HEK293 (cell line): ENCODE measurements at regions not wholly inside any gene's neighbourhood (a gene's known extent, or its start where the extent isn't known, plus 50 kb on each side); places are given as distances from the start of the nearest gene placed in this dataset.

Experiments
- CTCF ChIA-PET: fragments of 350-600 bp; formaldehyde crosslinking; extraction: SDS; loops from one replicate; lab custom pipeline; 2021; ENCODE audit warnings: antibody characterized with exemption; lab: Yijun Ruan, JAX
- POLR2A ChIA-PET: fragments of 300-600 bp; formaldehyde crosslinking; extraction: SDS; loops from one replicate; lab custom pipeline; 2020; ENCODE audit warnings: antibody characterized with exemption, inconsistent platforms; lab: Yijun Ruan, JAX
- H3K27ac ChIP-seq: fragments of 200-500 bp; sonication (Bioruptor generic); 2 replicates; pipeline ENCODE4 v1.5.1; 2014; ENCODE audit warnings: low read depth, low read length, control low read depth, inconsistent platforms; ENCODE audit errors: extremely low read depth
- H3K36me3 ChIP-seq, 2 experiments: fragments of 200-500 bp in 1 of 2; sonication (Bioruptor generic) in 1 of 2; 1 replicate in 1 of 2; 2 replicates in 1 of 2; pipeline ENCODE4 v1.5.1; 2014 to 2017; ENCODE audit warnings: inconsistent platforms in 2 of 2, low read length in 2 of 2; ENCODE audit not compliant: control insufficient read depth in 2 of 2, insufficient read depth in 1 of 2
- H3K4me1 ChIP-seq: fragments of 200-500 bp; sonication (Bioruptor generic); 2 replicates; pipeline ENCODE4 v1.5.1; 2014; ENCODE audit warnings: mild to moderate bottlenecking, low read length, inconsistent platforms; ENCODE audit not compliant: control insufficient read depth, insufficient read depth
- H3K4me3 ChIP-seq: 2 replicates; pipeline ENCODE4 v1.5.1; 2011; ENCODE audit warnings: low read depth, mild to moderate bottlenecking, control low read depth, low read length, moderate library complexity
- H3K9me3 ChIP-seq: fragments of 200-500 bp; sonication (Bioruptor generic); 2 replicates; pipeline ENCODE4 v1.5.1; 2014; ENCODE audit warnings: low read depth, low read length, inconsistent platforms; ENCODE audit not compliant: control insufficient read depth, insufficient read depth
- FEZF1 ChIP-seq: fragments of 450-650 bp; formaldehyde crosslinking; IDR thresholded peaks from 2 replicates; pipeline ENCODE4 v1.5.1; 2016; ENCODE audit warnings: missing biosample characterization, missing genetic modification characterization
- GLI4 ChIP-seq: fragments of 450-650 bp; formaldehyde crosslinking; IDR thresholded peaks from 2 replicates; pipeline ENCODE4 v1.5.1; 2016; ENCODE audit warnings: missing biosample characterization, missing genetic modification characterization
- HOXA7 ChIP-seq: sonication (generic); formaldehyde crosslinking; IDR thresholded peaks from 2 replicates; pipeline ENCODE4 v1.8.1; 2022; ENCODE audit warnings: missing genetic modification reagents, borderline replicate concordance
- KLF9 ChIP-seq: fragments of 450-650 bp; formaldehyde crosslinking; IDR thresholded peaks from 2 replicates; pipeline ENCODE4 v1.5.1; 2016; ENCODE audit warnings: missing biosample characterization, missing genetic modification characterization, low read depth
- MYNN ChIP-seq: fragments of 450-650 bp; formaldehyde crosslinking; IDR thresholded peaks from 2 replicates; pipeline ENCODE4 v1.5.1; 2016; ENCODE audit warnings: missing biosample characterization, missing genetic modification characterization, borderline replicate concordance
- ZBTB17 ChIP-seq: fragments of 450-650 bp; formaldehyde crosslinking; IDR thresholded peaks from 2 replicates; pipeline ENCODE4 v1.5.1; 2016; ENCODE audit warnings: missing biosample characterization, missing genetic modification characterization
- ZBTB48 ChIP-seq: fragments of 450-650 bp; formaldehyde crosslinking; IDR thresholded peaks from 2 replicates; pipeline ENCODE4 v1.5.1; 2016; ENCODE audit warnings: missing biosample characterization, missing genetic modification characterization
- ZBTB7A ChIP-seq: fragments of 450-650 bp; formaldehyde crosslinking; IDR thresholded peaks from 2 replicates; pipeline ENCODE4 v1.5.1; 2016; ENCODE audit warnings: low read depth, missing biosample characterization, missing genetic modification characterization
- ZEB2 ChIP-seq: fragments of 450-650 bp; formaldehyde crosslinking; IDR thresholded peaks from 2 replicates; pipeline ENCODE4 v1.5.1; 2016; ENCODE audit warnings: missing biosample characterization, missing genetic modification characterization
- ZFHX2 ChIP-seq: fragments of 450-650 bp; formaldehyde crosslinking; conservative IDR thresholded peaks from 2 replicates; pipeline ENCODE4 v1.5.1; 2016; ENCODE audit warnings: missing biosample characterization, missing genetic modification characterization
- ZNF132 ChIP-seq: fragments of 450-650 bp; formaldehyde crosslinking; IDR thresholded peaks from 2 replicates; pipeline ENCODE4 v1.5.1; 2017; ENCODE audit warnings: missing biosample characterization, missing genetic modification characterization, borderline replicate concordance
- ZNF23 ChIP-seq: fragments of 450-650 bp; formaldehyde crosslinking; IDR thresholded peaks from 2 replicates; pipeline ENCODE4 v1.5.1; 2016; ENCODE audit warnings: missing biosample characterization, missing genetic modification characterization, borderline replicate concordance
- ZNF302 ChIP-seq: fragments of 450-650 bp; formaldehyde crosslinking; IDR thresholded peaks from 2 replicates; pipeline ENCODE4 v1.5.1; 2016; ENCODE audit warnings: missing biosample characterization, missing genetic modification characterization, low read depth
- ZNF404 ChIP-seq: fragments of 450-650 bp; formaldehyde crosslinking; IDR thresholded peaks from 2 replicates; pipeline ENCODE4 v1.5.1; 2017; ENCODE audit warnings: missing biosample characterization, missing genetic modification characterization
- ZNF621 ChIP-seq: fragments of 450-650 bp; formaldehyde crosslinking; IDR thresholded peaks from 2 replicates; pipeline ENCODE4 v1.5.1; 2017; ENCODE audit warnings: missing biosample characterization, missing genetic modification characterization
- ZNF76 ChIP-seq: fragments of 450-650 bp; formaldehyde crosslinking; IDR thresholded peaks from 2 replicates; pipeline ENCODE4; 2016; ENCODE audit warnings: low read depth, missing biosample characterization, missing genetic modification characterization, borderline replicate concordance
- ZNF776 ChIP-seq: fragments of 450-650 bp; formaldehyde crosslinking; IDR thresholded peaks from 2 replicates; pipeline ENCODE4 v1.5.0; 2017; ENCODE audit warnings: missing biosample characterization, missing genetic modification characterization, borderline replicate concordance
- ZNF785 ChIP-seq: fragments of 450-650 bp; formaldehyde crosslinking; IDR thresholded peaks from 2 replicates; pipeline ENCODE4 v1.5.1; 2016; ENCODE audit warnings: missing biosample characterization, missing genetic modification characterization
- ZSCAN23 ChIP-seq: fragments of 450-650 bp; formaldehyde crosslinking; IDR thresholded peaks from 2 replicates; pipeline ENCODE4 v1.5.1; 2016; ENCODE audit warnings: missing biosample characterization, missing genetic modification characterization
- ZXDB ChIP-seq: fragments of 450-650 bp; formaldehyde crosslinking; IDR thresholded peaks from 2 replicates; pipeline ENCODE4 v1.5.1; 2016; ENCODE audit warnings: missing biosample characterization, missing genetic modification characterization
- TF ChIP-seq, protein P1 (sequence below): fragments of 450-650 bp; formaldehyde crosslinking; IDR thresholded peaks from 2 replicates; pipeline ENCODE4 v1.5.1; 2017; ENCODE audit warnings: missing biosample characterization, missing genetic modification characterization
- TF ChIP-seq, protein P2 (sequence below): fragments of 450-650 bp; formaldehyde crosslinking; IDR thresholded peaks from 2 replicates; pipeline ENCODE4 v1.5.1; 2016; ENCODE audit warnings: missing biosample characterization, missing genetic modification characterization
- TF ChIP-seq, protein P3 (sequence below): fragments of 450-650 bp; formaldehyde crosslinking; IDR thresholded peaks from 2 replicates; pipeline ENCODE4 v1.5.1; 2016; ENCODE audit warnings: missing biosample characterization, missing genetic modification characterization

DNA sequence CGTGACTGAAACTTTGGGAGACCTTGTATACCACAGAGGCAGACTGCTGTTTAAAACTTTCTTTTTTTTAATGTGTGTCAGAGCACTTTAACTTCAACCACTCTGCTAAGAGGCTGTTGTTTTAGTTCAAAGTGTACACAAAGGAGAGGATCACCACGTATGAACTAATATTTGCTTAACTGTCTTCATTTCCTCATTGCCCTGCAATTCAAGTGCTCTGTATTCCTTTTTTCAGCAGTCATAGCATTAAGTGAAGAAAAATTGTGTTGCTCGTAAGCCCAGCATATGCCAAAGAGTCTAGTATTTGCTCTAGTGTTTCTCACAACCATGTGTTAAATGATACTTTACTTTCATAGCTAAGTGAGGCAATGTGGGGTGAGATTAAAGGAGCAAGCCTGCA lies 63.0 kb upstream of the HHIP start:
- Histone ChIP-seq H3K27ac (no peak overlapping the region), H3K9me3 (no peaks in the 10 kb centered on the region), H3K4me3 (no peak overlapping the region), H3K36me3 (no peaks in the 10 kb centered on the region)
- CTCF ChIA-PET, result no interaction called here
- POLR2A ChIA-PET, result no interaction called here
- TF ChIP-seq ZNF404 (tag by site-specific recombination) (no peak), ZNF776 (tag by site-specific recombination) (no peak)
- TF ChIP-seq, protein P1, sequence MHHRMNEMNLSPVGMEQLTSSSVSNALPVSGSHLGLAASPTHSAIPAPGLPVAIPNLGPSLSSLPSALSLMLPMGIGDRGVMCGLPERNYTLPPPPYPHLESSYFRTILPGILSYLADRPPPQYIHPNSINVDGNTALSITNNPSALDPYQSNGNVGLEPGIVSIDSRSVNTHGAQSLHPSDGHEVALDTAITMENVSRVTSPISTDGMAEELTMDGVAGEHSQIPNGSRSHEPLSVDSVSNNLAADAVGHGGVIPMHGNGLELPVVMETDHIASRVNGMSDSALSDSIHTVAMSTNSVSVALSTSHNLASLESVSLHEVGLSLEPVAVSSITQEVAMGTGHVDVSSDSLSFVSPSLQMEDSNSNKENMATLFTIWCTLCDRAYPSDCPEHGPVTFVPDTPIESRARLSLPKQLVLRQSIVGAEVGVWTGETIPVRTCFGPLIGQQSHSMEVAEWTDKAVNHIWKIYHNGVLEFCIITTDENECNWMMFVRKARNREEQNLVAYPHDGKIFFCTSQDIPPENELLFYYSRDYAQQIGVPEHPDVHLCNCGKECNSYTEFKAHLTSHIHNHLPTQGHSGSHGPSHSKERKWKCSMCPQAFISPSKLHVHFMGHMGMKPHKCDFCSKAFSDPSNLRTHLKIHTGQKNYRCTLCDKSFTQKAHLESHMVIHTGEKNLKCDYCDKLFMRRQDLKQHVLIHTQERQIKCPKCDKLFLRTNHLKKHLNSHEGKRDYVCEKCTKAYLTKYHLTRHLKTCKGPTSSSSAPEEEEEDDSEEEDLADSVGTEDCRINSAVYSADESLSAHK (tag by site-specific recombination), result no peak
- TF ChIP-seq, all 188 proteins: peak for 0
- no peaks in the 10 kb centered on the region for H3K4me1 ChIP-seq

DNA sequence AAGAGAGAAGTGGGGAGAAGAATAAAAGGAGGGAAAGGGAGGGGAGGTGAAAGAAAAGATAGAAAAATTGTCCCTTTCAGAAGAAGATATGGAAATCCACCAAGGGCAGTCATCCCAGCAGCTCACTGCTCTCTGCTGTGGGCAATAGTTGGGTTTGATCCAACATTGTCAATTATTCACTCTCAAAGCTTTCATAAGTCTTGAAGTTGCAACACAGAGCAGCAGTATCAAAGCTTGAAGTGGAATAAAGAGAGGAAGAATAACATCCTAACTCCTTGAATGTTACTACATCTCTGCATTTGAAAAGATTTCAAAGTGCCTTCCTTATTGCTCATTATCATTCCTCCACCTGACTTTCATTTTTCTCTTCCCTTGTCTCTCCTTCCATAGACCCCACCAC lies 62.3 kb upstream of the HHIP start:
- no peaks in the 10 kb centered on the region for H3K9me3 ChIP-seq
- no peak overlapping the region for H3K27ac ChIP-seq
- ChIA-PET POLR2A (no interaction called here), CTCF (no interaction called here)
- TF ChIP-seq ZSCAN23 (tag by site-specific recombination) (no peak), ZNF76 (tag by site-specific recombination) (no peak), ZNF302 (no peak), ZNF621 (tag by site-specific recombination) (no peak)
- H3K4me1 ChIP-seq, result no peaks in the 10 kb centered on the region
- no peak overlapping the region for H3K4me3 ChIP-seq
- no peaks in the 10 kb centered on the region for H3K36me3 ChIP-seq

DNA sequence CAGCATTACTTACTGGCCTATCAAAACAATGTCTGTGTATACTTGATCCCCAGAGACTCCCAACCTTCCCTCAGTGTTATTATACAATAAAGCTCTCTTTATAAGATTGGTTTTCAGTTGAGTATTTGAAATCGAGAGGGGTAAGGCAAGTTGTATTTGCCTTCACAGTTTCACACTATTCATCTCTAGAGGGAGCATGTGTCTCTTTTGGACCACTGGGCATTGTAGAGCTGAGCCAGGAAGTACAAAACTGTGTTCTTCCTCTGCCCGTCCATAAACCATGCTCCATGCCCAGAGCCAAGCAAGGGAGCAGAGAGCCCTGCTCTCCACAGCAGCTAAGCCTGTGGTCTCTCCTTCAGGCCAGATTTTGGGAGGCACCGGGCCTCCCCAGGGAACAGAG lies 61.5 kb upstream of the HHIP start:
- ChIA-PET POLR2A (no interaction called here), CTCF (no interaction called here)
- no peaks in the 10 kb centered on the region for H3K36me3 ChIP-seq
- no peak overlapping the region for H3K27ac ChIP-seq
- no peak overlapping the region for H3K4me3 ChIP-seq
- H3K4me1 ChIP-seq, result no peaks in the 10 kb centered on the region
- no peaks in the 10 kb centered on the region for H3K9me3 ChIP-seq
- TF ChIP-seq MYNN (no peak), KLF9 (tag by site-specific recombination) (no peak), ZNF23 (tag by site-specific recombination) (no peak), ZBTB7A (tag by site-specific recombination) (no peak), HOXA7 (no peak), ZFHX2 (tag by site-specific recombination) (no peak), GLI4 (tag by site-specific recombination) (no peak), ZNF132 (no peak), FEZF1 (tag by site-specific recombination) (no peak), ZNF785 (tag by site-specific recombination) (no peak), ZBTB48 (tag by site-specific recombination) (no peak), ZXDB (tag by site-specific recombination) (no peak), ZEB2 (tag by site-specific recombination) (no peak), ZNF621 (tag by site-specific recombination) (no peak), ZBTB17 (no peak)
- TF ChIP-seq, protein P2, sequence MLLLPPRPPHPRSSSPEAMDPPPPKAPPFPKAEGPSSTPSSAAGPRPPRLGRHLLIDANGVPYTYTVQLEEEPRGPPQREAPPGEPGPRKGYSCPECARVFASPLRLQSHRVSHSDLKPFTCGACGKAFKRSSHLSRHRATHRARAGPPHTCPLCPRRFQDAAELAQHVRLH (tag by site-specific recombination), result no peak
- TF ChIP-seq, protein P3, sequence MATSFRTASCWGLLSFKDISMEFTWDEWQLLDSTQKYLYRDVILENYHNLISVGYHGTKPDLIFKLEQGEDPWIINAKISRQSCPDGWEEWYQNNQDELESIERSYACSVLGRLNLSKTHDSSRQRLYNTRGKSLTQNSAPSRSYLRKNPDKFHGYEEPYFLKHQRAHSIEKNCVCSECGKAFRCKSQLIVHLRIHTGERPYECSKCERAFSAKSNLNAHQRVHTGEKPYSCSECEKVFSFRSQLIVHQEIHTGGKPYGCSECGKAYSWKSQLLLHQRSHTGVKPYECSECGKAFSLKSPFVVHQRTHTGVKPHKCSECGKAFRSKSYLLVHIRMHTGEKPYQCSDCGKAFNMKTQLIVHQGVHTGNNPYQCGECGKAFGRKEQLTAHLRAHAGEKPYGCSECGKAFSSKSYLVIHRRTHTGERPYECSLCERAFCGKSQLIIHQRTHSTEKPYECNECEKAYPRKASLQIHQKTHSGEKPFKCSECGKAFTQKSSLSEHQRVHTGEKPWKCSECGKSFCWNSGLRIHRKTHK (tag by site-specific recombination), result no peak
